GM19397 (cell line): ENCODE measurements at regions not wholly inside any gene's neighbourhood (a gene's known extent, or its start where the extent isn't known, plus 50 kb on each side); places are given as distances from the start of the nearest gene placed in this dataset.

Experiments
- ATAC-seq: cut with Tn5 transposase; IDR thresholded peaks from one replicate; pipeline ENCODE4 v1.9.1; 2021; ENCODE audit warnings: mild to moderate bottlenecking, moderate library complexity; ENCODE audit not compliant: unreplicated experiment

DNA sequence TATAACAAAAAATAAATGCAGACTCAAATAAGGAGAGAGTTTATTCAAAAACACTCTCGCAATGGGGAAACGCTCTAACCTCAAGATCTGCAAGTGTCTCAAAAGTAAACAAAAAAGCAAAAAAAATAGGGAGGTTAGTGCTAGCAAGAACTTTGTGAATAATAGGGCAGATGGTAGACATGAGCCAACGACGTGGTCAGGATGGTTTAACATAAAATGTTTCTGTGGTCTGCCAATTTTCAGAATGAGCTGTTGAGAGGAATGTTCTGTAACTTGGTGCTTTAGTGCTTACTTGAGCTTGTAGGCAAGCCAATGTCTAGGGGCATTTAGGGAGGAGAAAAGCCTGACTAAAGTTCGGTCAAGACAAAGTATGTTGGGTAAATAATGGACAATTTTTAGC lies 1813.9 kb upstream of the CDH6 start:
- no peak for ATAC-seq

DNA sequence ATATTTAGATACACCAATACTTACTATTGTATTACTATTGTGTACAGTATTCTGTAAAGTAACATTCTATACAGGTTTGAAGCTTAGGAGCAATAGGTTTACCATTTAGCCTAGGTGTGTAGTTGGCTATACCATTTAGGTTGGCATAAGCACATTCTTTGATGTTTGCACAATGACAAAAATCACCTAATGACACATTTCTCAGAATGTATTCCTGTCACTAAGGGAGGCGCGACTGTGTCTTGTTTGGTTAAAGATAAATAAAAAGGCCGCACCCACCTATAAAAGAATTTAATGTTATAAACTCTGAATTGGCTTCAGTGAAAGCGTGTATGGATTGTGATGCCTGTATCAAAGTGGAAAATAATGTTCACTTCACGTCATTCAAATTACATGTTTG lies 1815.4 kb upstream of the CDH6 start:
- ATAC-seq = no peak

DNA sequence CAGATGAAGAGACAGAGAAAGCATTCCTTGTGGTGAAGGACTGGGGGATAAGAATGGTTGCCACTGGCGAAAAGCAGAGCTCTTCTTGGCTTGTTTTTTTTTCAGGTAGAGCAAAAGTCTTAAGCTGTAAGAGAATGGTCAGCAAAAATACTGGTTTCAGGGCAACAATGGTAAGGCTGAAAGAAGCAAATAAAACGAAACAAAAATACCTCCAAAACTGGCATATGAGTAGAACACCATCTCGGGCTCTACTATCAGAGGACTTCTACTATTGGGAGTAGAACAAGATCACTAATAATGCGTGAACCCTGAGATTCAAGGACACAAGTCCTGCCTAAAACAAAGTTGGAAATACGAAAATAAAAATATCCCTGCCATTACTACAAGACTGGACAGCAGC lies 1823.2 kb upstream of the CDH6 start:
- ATAC-seq = no peak

DNA sequence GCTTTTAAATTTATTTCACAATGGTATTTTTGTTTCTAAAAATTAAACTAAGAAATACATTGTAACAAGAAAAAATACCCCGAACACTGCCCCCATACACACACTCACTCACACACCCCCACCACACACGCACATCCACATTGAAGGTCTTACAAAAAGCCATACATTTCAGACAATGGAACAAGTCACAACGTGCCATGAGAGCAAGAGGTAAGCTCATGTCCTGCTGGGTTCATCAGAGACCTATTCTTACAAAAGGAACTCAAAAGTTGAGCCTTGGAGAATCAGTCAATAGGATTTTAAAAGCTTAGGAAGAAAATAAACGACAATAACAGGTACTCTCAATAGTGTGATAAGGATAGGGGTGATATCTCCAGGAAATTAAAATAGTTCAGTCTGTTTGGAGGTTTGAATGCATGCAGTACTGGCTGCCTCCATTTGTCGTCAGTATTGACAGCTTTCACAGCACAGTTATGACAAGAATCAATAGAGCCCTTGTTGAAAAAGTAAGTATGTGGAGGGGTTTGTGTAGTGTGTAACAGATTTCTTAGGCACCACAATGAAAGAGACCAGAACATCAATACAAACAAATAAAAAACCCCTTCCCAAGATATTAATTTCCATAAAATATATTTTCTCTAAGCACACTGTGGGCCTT lies 1826.2 kb upstream of the CDH6 start:
- no peak for ATAC-seq

DNA sequence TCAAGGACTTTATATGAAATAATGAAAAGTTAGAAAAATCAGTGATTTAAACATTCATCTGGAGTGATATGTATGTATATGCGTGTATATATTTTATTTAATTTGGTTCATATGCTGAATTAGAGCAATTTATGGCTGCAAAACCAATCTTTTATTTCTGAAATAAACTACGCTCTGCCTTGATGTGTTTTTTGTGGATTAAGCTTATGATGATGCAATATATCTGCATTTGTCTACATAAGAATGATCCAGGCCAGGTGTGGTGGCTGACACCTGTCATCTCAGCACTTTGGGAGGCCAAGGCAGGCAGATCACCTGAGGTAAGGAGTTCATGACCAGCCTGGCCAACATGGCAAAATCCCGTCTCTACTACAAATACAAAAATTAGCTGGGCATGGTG lies 1842.3 kb upstream of the CDH6 start:
- ATAC-seq = no peak

DNA sequence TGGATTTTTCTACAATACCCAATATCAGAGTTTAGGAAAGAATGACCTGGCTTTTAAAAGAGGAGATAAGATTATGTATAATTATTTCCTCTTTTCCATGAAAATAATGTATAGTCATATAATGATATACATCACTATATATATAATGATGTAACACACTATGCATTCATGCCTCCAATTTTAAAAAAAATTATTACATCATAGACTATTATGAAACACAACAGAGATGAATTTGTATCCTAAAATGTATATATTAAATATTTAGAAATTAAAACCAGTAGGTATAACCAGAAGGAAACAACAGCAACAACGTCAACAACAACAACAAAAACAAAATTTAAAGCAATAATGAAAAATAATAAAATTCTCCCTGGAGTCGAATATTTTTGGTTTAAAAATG lies 1856.5 kb upstream of the CDH6 start:
- no peak for ATAC-seq

DNA sequence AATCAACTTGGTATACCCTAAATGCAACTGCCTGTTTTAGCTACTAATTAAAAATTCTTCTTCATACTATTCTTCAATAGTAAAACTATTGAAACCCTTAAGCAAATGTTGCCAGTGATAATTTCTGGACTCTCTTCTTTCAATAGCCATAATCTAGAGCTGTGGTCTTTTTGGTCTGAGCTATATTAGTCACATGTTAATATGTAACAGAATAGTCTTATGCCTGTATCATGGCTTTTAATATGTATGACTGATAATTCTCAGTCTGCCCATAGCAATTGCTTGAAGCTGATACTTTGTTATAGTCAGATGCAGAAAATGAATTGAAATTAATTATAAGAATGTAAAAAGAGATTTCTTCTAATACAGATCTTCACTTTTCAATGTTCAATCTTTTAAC lies 1871.9 kb upstream of the CDH6 start:
- ATAC-seq = no peak

DNA sequence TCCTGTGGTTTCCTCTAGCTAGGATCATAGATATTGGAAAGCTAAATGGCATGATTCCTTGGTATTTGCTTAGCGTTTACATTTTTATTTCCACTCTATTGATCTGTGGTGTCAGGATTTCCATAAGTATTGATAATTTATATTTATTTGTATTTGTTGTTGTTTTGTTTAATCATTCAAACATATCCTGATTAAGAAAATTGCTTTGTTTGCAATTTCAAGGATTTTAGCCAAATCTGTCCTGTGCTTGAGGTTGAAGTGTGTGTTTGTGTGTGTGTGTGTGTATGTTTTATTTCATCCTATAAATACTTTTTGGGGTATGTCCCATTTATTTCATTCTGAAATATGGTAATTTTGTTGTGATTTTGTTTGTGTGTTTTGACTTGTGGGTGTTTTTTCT lies 1884.1 kb upstream of the CDH6 start:
- no peak for ATAC-seq

DNA sequence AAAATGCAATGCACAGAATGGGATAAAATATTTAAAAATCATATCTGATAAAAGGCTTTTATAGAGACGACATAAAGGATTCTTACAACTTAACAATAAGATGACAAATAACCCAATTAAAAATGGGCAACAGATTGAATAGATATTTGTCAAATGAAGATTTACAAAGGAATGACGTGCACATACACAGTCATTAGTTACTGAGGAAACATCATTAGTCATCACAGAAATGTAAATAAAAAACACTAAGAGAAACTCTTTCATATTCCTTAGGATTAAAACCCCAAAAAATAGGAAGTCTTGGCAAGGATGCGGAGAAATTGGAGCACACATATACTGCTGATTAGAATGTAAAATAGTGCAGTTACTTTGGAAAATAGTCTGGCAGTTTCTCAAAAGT lies 1886.0 kb upstream of the CDH6 start:
- no peak for ATAC-seq

DNA sequence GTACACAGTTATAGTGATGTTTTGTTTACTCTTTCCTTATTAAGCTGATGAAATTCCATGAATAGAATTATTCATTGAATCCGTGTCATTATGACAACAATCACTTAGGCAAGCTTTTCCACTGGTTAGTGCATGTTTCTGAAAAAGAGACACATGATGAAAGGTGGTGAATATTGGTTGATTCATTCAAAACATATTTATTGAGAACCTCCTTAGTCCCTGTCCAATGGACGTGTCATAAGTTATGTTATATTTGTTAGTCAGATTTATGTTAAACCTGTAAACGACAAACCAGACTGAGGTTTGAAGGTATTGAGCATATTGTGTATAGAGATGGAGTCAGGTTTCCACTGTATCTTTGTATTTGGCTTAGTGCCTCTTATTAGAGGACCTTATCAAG lies 1888.9 kb upstream of the CDH6 start:
- ATAC-seq = no peak

DNA sequence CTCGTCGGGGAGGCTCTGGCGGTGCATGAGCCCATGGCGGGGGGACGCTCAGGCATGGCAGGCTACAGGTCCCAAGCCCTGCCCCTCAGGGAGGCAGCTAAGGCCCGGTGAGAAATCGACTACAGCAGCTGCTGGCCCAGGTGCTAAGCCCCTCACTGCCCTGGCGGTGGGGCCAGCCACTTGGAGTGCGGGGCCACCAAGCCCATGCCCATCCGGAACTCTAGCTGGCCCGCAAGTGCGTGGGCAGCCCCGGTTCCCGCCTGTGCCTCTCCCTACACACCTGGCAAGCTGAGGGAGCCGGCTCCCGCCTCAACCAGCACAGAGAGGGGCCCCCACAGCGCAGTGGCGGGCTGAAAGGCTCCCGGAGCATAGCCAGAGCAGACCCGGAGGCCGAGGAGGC lies 1896.9 kb upstream of the CDH6 start:
- no peak for ATAC-seq

DNA sequence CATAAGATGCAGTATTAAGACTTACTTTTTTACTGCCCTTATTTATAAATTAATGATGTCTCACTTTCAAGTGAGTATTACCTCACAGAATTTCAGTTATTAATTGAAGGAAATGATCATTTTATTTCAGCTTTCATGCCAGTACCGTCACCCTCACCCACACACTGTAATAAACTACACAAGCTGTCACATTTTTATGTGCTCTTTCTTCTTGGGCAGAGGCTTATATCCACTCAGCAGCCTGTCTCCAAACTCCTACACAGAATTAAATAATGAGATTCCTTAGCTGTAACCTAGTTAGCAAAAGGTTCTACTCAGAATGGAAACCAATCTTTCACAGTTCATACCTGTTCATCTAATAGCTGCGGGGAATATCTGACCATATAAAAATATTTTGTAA lies 1915.8 kb upstream of the CDH6 start:
- ATAC-seq = no peak

DNA sequence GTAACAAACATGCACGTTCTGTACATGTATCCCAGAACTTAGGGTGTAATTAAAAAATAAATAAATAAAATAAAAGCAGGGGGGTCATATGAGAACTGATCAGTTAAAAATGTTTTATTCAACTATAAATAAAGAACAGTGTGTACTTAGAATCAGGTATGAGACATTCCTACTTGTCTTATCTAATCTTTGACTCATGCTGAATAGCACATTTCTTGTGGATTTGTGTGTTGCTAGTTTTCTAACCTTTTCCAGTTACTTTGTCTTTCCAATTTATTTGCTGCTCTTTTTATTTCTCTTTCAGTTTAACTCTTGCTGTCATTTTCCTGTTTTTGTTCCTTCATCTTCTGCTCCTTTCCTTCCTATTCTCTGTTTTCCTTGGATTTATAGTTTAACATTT lies 1917.1 kb upstream of the CDH6 start:
- no peak for ATAC-seq

DNA sequence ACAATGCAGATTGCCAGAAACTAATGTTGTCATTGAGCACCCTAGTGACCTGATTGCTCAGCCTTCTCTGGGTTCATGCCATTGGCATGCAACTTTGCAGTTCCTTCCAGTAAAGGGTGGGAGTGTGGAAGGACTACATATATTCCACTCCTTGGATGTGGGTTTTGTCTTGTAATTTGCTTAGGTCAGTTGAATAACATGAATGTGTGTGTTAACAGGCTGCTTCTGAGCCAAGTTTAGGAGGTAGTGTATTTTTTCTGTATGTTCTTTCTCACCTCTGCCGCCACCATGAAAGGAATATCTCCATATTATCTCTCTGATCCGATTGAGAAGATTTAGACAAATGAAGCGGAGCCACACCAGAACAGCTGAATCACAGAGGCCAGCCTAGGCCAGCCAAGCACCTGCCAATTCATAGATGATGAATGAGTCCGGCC lies 1929.6 kb upstream of the CDH6 start:
- no peak for ATAC-seq

DNA sequence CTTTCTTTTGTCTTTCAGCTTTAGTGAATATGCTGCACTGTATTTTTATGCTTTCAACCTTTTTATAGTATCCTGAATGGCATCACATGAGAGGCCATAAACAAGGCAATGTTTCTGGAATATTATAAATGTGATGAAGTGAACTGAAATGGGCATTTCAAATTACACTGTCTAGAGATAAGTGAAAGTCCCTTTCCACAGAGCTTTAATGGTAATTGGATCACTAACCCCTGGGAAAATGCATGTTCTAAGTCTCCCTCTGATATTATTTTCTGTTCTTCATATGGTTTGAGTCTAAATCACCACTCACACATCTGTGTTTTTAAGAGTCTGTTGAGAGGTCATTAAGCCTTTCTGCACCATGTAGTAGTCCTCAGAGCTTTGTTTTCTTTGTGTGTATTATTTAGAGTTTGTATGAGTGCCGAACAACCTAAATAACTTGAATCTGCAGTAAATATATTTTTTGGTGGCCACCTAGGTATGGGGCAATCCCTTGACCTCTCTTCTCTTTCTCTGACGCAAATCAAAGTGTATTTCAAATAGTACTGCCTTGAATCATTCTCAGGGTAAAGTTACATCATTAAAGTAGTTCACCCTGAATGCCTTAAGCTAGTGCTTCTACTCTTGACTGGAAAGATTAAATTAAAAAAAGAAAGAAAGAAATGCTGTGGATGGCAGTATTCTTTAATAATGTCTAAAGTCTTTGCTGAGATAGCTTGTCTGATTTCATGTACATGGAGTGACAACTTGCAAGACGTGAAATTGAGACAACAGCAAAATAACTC lies 1931.0 kb upstream of the CDH6 start:
- no peak for ATAC-seq

DNA sequence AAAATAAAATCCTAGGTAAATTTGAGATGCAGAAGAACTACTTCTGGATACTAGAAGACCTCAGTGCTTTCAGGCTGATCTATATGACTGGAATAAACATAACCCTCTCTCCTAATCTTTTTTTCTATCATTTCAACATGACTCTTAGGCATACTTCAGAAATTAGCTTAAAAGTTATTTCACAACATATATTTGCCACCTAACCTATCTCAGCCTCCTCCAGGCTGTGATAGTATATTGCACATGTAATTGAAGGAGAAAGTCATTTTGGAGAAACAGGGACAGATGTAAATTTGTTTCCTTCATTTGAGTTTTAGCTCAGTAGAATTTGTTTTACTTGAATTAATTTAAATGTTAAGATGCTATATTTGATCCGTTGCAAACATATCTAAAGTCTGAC lies 1932.3 kb upstream of the CDH6 start:
- ATAC-seq = no peak

DNA sequence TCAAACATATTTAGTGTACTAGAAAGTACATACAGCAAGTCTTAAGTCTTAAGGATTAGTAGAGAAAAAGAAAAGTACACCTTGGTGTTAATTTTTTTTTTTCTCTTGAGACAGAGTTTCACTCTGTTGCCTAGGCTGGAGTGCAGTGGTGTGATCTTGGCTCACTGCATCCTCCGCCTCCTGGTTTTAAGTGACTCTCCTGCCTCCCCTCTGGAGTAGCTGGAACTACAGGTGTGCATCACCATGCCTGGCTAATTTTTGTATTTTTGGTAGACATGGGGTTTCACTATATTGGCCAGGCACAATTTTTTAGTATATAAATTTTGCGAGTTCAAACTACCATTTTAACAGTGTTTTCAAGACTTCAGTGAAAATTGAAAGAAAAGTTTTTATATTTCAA lies 1941.1 kb upstream of the CDH6 start:
- no peak for ATAC-seq

DNA sequence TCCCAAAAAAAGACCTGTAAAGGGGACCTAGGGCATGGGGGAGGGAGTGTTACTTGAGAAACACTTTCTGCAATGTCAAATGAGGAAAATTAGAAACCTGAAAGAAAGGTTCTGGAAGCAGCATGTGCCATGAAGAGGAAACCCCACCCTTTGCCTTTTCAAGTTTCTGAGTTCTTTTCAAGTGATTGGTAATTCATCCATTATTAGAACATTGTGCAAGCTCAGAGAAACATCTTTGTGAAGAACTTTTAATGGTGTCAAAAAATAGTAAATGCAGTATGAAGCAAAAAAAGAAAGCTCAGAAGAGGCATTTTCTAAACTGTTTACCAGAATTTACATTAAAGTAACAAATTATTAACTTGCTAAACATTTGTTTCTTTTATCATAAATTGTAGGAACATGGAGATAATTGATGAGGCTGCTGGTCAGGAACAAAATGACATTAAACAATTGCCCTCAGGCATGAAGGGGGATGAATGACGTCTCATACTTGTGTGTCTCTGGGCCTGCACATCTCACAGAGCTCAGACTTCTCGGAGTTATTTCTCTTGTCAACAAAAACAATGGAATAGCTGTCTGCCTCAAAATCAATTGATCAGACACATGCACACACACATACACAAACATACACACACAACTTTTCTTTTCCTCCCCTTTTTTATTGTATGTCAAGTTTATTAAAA lies 1946.0 kb upstream of the CDH6 start:
- ATAC-seq = no peak

DNA sequence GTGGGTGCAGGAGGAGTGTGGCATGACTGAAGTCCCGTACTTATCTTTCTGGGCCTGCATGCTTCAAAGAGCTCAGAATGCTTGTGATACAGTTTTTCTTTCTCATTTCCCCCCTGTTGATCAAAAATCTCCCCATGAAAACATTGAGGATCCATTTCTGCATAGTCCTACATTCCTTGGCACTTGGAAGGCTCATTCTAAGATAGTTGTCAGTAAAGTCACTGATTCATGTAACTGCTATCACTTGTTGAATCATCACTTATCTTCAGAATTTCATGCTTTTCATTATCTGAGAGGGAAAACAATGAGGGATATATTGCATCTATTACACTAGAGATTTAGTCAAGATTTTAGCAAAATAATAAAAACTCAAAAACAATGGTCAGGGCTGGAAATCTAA lies 1953.1 kb upstream of the CDH6 start:
- ATAC-seq = no peak

DNA sequence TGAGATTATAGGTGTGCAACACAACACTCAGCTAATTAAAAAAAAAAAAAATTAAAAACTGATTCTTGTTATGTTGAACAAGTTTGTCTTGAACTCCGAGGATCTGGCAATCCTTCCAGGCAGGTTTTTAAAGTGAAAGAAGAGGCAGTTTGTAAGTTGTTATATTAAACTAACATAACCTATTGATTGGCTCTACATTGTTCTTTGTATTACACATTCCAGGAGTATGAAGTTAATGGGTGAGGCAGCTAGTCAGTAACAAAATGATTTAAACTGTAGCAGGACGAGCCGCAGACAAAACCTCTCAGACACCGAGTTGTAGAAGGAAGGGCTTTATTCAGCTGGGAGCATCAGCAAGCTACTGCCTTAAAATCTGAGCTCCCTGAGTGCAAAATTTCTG lies 1953.9 kb upstream of the CDH6 start:
- ATAC-seq = no peak

DNA sequence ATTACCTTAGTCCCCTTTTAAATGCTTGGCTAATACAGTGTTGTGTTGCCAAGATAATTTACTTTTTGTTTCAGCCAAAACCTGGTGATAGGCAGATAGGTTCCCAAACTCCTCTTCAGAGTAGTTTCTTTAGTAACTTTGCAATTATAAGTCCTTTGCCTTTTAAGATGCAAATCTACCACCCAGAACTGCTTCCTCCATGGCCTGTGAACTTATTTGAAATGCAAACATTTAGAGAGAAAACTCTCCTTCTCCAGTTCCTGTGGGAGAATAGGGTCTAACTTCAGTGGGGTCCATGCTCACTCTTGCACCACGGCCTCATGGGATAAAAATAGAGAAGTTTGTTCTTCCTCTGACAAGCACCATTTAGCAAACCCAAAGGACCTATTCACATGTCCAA lies 1955.4 kb upstream of the CDH6 start:
- no peak for ATAC-seq

DNA sequence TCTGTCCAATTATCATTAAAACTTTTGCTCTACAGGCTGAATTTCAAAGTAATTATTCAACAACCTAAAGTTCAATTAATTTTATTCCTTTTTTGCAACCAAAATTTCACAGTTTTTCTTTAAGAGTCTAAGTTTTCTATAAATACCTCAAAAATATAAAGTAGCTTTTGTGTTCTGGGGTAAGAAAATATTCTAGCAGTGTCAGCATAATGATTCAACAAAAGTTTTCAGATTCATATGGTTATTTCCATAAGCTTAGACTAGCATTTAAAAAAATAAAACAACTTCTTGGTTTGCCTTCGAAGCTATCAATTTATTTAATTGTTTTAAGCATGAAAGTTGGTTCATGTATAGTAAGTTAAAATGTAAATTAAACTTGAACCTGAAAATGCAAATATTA lies 1962.3 kb upstream of the CDH6 start:
- ATAC-seq = no peak
